GM23338 (cell line): ENCODE measurements at regions not wholly inside any gene's neighbourhood (a gene's known extent, or its start where the extent isn't known, plus 50 kb on each side); places are given as distances from the start of the nearest gene placed in this dataset.

Experiments
- ATAC-seq: fragments of 200-7000 bp; cut with Tn5 transposase; 3 replicates; pipeline ENCODE4 v1.9.1; 2020
- DNase-seq: peaks from one replicate; pipeline ENCODE4 v3.0.0-alpha.2; 2015; ENCODE audit warnings: low spot score
- H2AFZ ChIP-seq: fragments of 200-600 bp; sonication (generic); 2 replicates; pipeline ENCODE4 v1.8.0; 2016; ENCODE audit warnings: antibody characterized with exemption, mild to moderate bottlenecking, moderate library complexity
- H3F3A ChIP-seq: fragments of 200-600 bp; sonication (generic); replicated peaks from 2 replicates; pipeline ENCODE4 v1.8.0; 2017; ENCODE audit warnings: antibody characterized with exemption, mixed run types, low read depth
- H3K27ac ChIP-seq: fragments of 200-600 bp; sonication (generic); 2 replicates; pipeline ENCODE4 v1.6.1; 2016; ENCODE audit warnings: low read depth
- H3K27me3 ChIP-seq: fragments of 200-600 bp; sonication (generic); 2 replicates; pipeline ENCODE4 v1.8.0; 2016; ENCODE audit warnings: mild to moderate bottlenecking, mixed run types, moderate library complexity; ENCODE audit not compliant: insufficient read depth
- H3K36me3 ChIP-seq: fragments of 200-600 bp; sonication (generic); 2 replicates; pipeline ENCODE4 v1.8.0; 2016; ENCODE audit warnings: mild to moderate bottlenecking; ENCODE audit not compliant: insufficient read depth
- H3K4me1 ChIP-seq: fragments of 200-600 bp; sonication (generic); 2 replicates; pipeline ENCODE4 v1.8.0; 2016; ENCODE audit warnings: mild to moderate bottlenecking, moderate library complexity; ENCODE audit not compliant: insufficient read depth
- H3K4me2 ChIP-seq: fragments of 200-600 bp; sonication (generic); 2 replicates; pipeline ENCODE4 v1.7.1; 2017; ENCODE audit warnings: mixed run types
- H3K4me3 ChIP-seq: fragments of 200-600 bp; sonication (generic); 2 replicates; pipeline ENCODE4 v1.6.1; 2016; ENCODE audit warnings: mixed run types
- H3K79me2 ChIP-seq: fragments of 200-600 bp; sonication (generic); replicated peaks from 2 replicates; pipeline ENCODE4 v1.8.0; 2017; ENCODE audit warnings: mild to moderate bottlenecking; ENCODE audit not compliant: insufficient read depth
- H3K9me2 ChIP-seq: fragments of 200-600 bp; sonication (generic); 2 replicates; pipeline ENCODE4 v1.8.0; 2017; ENCODE audit not compliant: insufficient read depth
- H4K20me1 ChIP-seq: fragments of 200-600 bp; sonication (generic); replicated peaks from 2 replicates; pipeline ENCODE4 v1.8.0; 2017; ENCODE audit warnings: mild to moderate bottlenecking; ENCODE audit not compliant: insufficient read depth
- H3K27ac Mint-ChIP-seq: 2 replicates; pipeline ENCODE4 v1.8.0; 2020; ENCODE audit warnings: inconsistent platforms, mild to moderate bottlenecking, moderate library complexity, mixed read lengths
- H3K27me3 Mint-ChIP-seq: 3 replicates; pipeline ENCODE4 v1.8.0; 2022; ENCODE audit warnings: low read depth, mild to moderate bottlenecking, moderate library complexity, mixed read lengths, inconsistent platforms; ENCODE audit not compliant: insufficient read depth, poor library complexity
- H3K36me3 Mint-ChIP-seq: 3 replicates; pipeline ENCODE4 v1.8.0; 2021; ENCODE audit warnings: low read depth, mild to moderate bottlenecking, inconsistent platforms, moderate library complexity, mixed read lengths
- H3K4me1 Mint-ChIP-seq: 3 replicates; pipeline ENCODE4 v1.8.0; 2020; ENCODE audit warnings: mild to moderate bottlenecking, inconsistent platforms, mixed read lengths
- H3K4me3 Mint-ChIP-seq: 3 replicates; pipeline ENCODE4 v1.8.0; 2021; ENCODE audit warnings: moderate library complexity, mild to moderate bottlenecking, inconsistent platforms, mixed read lengths
- H3K9me3 Mint-ChIP-seq: 3 replicates; pipeline ENCODE4 v1.8.0; 2020; ENCODE audit warnings: moderate library complexity, mild to moderate bottlenecking, inconsistent platforms, mixed read lengths
- CREB1 ChIP-seq: fragments of 250-450 bp; sonication (Bioruptor Pico); IDR thresholded peaks from 2 replicates; pipeline ENCODE4 v1.5.0; 2020; ENCODE audit warnings: low read depth, mild to moderate bottlenecking, moderate library complexity
- EZH2 ChIP-seq: fragments of 200-600 bp; sonication (generic); IDR thresholded peaks from one replicate; pipeline ENCODE4 v1.8.0; 2017; ENCODE audit warnings: antibody characterized with exemption, mild to moderate bottlenecking, low read depth; ENCODE audit not compliant: unreplicated experiment
- EZH2phosphoT487 ChIP-seq: fragments of 200-600 bp; sonication (generic); IDR thresholded peaks from one replicate; pipeline ENCODE4 v1.8.1; 2018; ENCODE audit warnings: antibody characterized with exemption; ENCODE audit not compliant: unreplicated experiment
- JUNB ChIP-seq: IDR thresholded peaks from one replicate; pipeline ENCODE4 v1.6.1; 2016; ENCODE audit warnings: antibody characterized with exemption; ENCODE audit not compliant: unreplicated experiment
- NANOG ChIP-seq: IDR thresholded peaks from 2 replicates; pipeline ENCODE4 v1.6.1; 2016; ENCODE audit warnings: antibody characterized with exemption, borderline replicate concordance
- POLR2AphosphoS5 ChIP-seq: IDR thresholded peaks from 2 replicates; pipeline ENCODE4 v1.6.1; 2016; ENCODE audit warnings: antibody characterized with exemption, low read depth
- STAT1 ChIP-seq: IDR thresholded peaks from one replicate; pipeline ENCODE4 v1.6.1; 2016; ENCODE audit warnings: antibody characterized with exemption; ENCODE audit not compliant: unreplicated experiment
- TF ChIP-seq, protein P1 (sequence below), 2 experiments: fragments of 200-600 bp in 1 of 2; sonication (generic) in 1 of 2; conservative IDR thresholded peaks; 2 replicates each; pipeline versions ENCODE4 v1.5.1 to v1.6.1; 2016 to 2017; ENCODE audit warnings: antibody characterized with exemption in 2 of 2, low read depth in 2 of 2, mild to moderate bottlenecking in 2 of 2, moderate library complexity in 1 of 2
- TF ChIP-seq, protein P2 (sequence below): IDR thresholded peaks from 2 replicates; pipeline ENCODE4 v1.6.1; 2016; ENCODE audit warnings: antibody characterized with exemption

DNA sequence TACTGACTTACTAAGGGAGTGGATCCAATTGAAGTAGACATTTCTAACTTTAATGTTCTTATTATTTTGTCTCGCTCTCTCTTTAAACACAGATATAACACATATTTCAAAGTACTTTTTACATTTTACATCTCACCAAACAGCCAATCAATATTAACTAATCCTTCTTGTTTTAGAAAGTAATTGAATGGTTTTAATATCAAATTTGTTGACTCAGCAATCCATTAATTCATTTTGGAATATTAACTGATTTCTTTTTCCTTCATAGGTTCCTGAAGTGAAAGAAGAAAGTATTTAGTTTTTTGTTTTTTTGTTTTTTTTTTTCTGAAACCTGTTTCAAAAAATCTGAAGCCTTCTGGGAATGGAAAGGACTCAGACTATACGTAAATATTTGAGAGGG lies 62.3 kb upstream of the DPYD start:
- TF ChIP-seq EZH2phosphoT487 (no peak), CREB1 (CRISPR knock-in tag) (no peak), STAT1 (no peak), POLR2AphosphoS5 (no peak), JUNB (no peak)
- TF ChIP-seq, protein P1, sequence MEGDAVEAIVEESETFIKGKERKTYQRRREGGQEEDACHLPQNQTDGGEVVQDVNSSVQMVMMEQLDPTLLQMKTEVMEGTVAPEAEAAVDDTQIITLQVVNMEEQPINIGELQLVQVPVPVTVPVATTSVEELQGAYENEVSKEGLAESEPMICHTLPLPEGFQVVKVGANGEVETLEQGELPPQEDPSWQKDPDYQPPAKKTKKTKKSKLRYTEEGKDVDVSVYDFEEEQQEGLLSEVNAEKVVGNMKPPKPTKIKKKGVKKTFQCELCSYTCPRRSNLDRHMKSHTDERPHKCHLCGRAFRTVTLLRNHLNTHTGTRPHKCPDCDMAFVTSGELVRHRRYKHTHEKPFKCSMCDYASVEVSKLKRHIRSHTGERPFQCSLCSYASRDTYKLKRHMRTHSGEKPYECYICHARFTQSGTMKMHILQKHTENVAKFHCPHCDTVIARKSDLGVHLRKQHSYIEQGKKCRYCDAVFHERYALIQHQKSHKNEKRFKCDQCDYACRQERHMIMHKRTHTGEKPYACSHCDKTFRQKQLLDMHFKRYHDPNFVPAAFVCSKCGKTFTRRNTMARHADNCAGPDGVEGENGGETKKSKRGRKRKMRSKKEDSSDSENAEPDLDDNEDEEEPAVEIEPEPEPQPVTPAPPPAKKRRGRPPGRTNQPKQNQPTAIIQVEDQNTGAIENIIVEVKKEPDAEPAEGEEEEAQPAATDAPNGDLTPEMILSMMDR (conservative IDR thresholded peaks at IDR 0.05; ENCODE audit: low read depth in 2 of 2), result no peak
- Histone ChIP-seq H3K4me2 (no peak overlapping the region), H3K4me1 (no peaks in the 10 kb centered on the region), H4K20me1 (no peaks in the 10 kb centered on the region), H3K79me2 (no peaks in the 10 kb centered on the region), H3K27ac (no peak overlapping the region), H3K27me3 (no peaks in the 10 kb centered on the region), H2AFZ (no peak overlapping the region), H3K36me3 (no peaks in the 10 kb centered on the region), H3K4me3 (no peak overlapping the region), H3K9me2 (no peaks in the 10 kb centered on the region), H3F3A (no peaks in the 10 kb centered on the region)
- H3K4me3 Mint-ChIP-seq, result no peak overlapping the region
- H3K36me3 Mint-ChIP-seq, result no peaks in the 10 kb centered on the region
- H3K27me3 Mint-ChIP-seq, result peaks cover 2% of the 10 kb centered on the region
- DNase-seq, result no peak
- no peak overlapping the region for H3K27ac Mint-ChIP-seq
- ATAC-seq, result no peak
- H3K9me3 Mint-ChIP-seq, result no peaks in the 10 kb centered on the region
- H3K4me1 Mint-ChIP-seq, result no peaks in the 10 kb centered on the region; the same call in 2 of the 3 replicates

DNA sequence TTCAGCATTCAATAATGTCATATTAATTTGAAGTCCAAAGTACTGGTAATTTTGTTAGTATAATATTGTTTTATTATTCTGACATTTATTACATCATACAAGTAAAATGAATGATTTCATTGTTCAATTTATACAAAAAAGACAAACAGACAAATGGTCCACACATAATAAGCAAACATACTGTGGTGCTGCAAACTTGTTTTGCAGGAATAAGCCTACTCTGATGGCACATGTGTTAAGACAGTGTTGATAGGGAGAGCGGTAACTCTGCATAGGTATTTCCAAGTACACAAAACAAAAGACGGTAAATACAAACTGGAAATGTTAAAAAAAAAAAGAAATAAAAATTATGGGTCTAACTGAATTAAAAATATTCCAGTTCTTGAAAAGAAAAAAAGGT lies 59.7 kb upstream of the DPYD start:
- Histone ChIP-seq H4K20me1 (no peaks in the 10 kb centered on the region), H3K4me1 (no peaks in the 10 kb centered on the region), H3F3A (no peaks in the 10 kb centered on the region), H3K4me2 (no peak overlapping the region), H3K9me2 (no peaks in the 10 kb centered on the region), H3K4me3 (no peak overlapping the region), H3K36me3 (no peaks in the 10 kb centered on the region), H3K79me2 (no peaks in the 10 kb centered on the region), H3K27ac (no peak overlapping the region), H3K27me3 (no peaks in the 10 kb centered on the region), H2AFZ (no peak overlapping the region)
- Mint-ChIP-seq H3K4me1 (no peaks in the 10 kb centered on the region), H3K27me3 (no peaks in the 10 kb centered on the region), H3K9me3 (no peaks in the 10 kb centered on the region), H3K4me3 (no peak overlapping the region), H3K27ac (no peak overlapping the region; the same call in 1 of the 2 replicates), H3K36me3 (no peaks in the 10 kb centered on the region)
- DNase-seq, result no peak
- no peak for TF ChIP-seq CREB1 (CRISPR knock-in tag)
- no peak for TF ChIP-seq EZH2phosphoT487
- TF ChIP-seq EZH2, result no peak
- TF ChIP-seq, protein P2, sequence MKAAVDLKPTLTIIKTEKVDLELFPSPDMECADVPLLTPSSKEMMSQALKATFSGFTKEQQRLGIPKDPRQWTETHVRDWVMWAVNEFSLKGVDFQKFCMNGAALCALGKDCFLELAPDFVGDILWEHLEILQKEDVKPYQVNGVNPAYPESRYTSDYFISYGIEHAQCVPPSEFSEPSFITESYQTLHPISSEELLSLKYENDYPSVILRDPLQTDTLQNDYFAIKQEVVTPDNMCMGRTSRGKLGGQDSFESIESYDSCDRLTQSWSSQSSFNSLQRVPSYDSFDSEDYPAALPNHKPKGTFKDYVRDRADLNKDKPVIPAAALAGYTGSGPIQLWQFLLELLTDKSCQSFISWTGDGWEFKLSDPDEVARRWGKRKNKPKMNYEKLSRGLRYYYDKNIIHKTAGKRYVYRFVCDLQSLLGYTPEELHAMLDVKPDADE, result no peak
- no peak for TF ChIP-seq POLR2AphosphoS5
- no peak for TF ChIP-seq NANOG
- ATAC-seq, result no peak
